Sigmoid colon (tissue), 6 donors: ENCODE measurements at regions not wholly inside any gene's neighbourhood (a gene's known extent, or its start where the extent isn't known, plus 50 kb on each side); places are given as distances from the start of the nearest gene placed in this dataset.

Experiments used
- DNase-seq: peaks from one replicate; pipeline ENCODE4 v3.0.0-alpha.2; 2019
- H3K27ac ChIP-seq, 4 donors: fragments of 200-600 bp; sonication (generic); one replicate each; pipeline ENCODE4 v1.5.1; 2016 to 2019; ENCODE audit warnings: mild to moderate bottlenecking in 1 of 4
- H3K27me3 ChIP-seq, 3 donors: fragments of 200-600 bp; sonication (generic); one replicate each; pipeline ENCODE4 v1.5.1; 2019; ENCODE audit warnings: mild to moderate bottlenecking in 1 of 3
- H3K36me3 ChIP-seq, 4 donors: fragments of 200-600 bp; sonication (generic); one replicate each; pipeline ENCODE4 v1.5.1; 2016 to 2019
- H3K4me1 ChIP-seq, 4 donors: fragments of 200-600 bp; sonication (generic); one replicate each; pipeline ENCODE4 v1.5.1; 2017 to 2019
- H3K4me3 ChIP-seq, 4 donors: fragments of 200-600 bp; sonication (generic); one replicate each; pipeline ENCODE4 v1.5.1; 2017 to 2019; ENCODE audit warnings: mild to moderate bottlenecking in 2 of 4, moderate library complexity in 1 of 4
- H3K9me3 ChIP-seq, 4 donors: fragments of 200-600 bp in 3 of 4; sonication (generic) in 3 of 4; one replicate each; pipeline versions ENCODE4 v1.5.1 to v1.6.1; 2013 to 2019
- EP300 ChIP-seq, 4 donors: sonication (generic); formaldehyde crosslinking; IDR thresholded peaks; one replicate each; pipeline ENCODE4 v1.6.1; 2017; ENCODE audit warnings: antibody characterized with exemption in 4 of 4
- POLR2A ChIP-seq, 2 donors: fragments of 450-650 bp; IDR thresholded peaks; one replicate each; pipeline ENCODE4 v1.6.1; 2016; ENCODE audit warnings: antibody characterized with exemption in 2 of 2, mild to moderate bottlenecking in 2 of 2, moderate library complexity in 2 of 2
- POLR2AphosphoS5 ChIP-seq, 4 donors: sonication (generic); formaldehyde crosslinking; IDR thresholded peaks; one replicate each; pipeline ENCODE4 v1.6.1; 2017; ENCODE audit warnings: antibody characterized with exemption in 4 of 4
- WGBS, 2 donors: extraction: QIAGEN DNeasy Blood & Tissue Kit; methylation state at CpG; one replicate each; pipeline ENCODE4 v1.1.7; 2013; 5-methylcytosine and 5-hydroxymethylcytosine counted together
- intact Hi-C: fragments of 100-400 bp; cut with DNase I; formaldehyde crosslinking; loops from one replicate; pipeline ENCODE4 v1.15.1; 2023
- TF ChIP-seq, protein P1 (sequence below), 4 experiments: fragments of 450-650 bp in 3 of 4; fragments of 200-600 bp in 1 of 4; IDR thresholded peaks; one replicate each; pipeline ENCODE4 v1.5.1; 2016 to 2019; ENCODE audit warnings: antibody characterized with exemption in 4 of 4, mild to moderate bottlenecking in 3 of 4, moderate library complexity in 2 of 4
- donor health status: healthy with polysubstance abuse.
- donor health status: healthy.

DNA sequence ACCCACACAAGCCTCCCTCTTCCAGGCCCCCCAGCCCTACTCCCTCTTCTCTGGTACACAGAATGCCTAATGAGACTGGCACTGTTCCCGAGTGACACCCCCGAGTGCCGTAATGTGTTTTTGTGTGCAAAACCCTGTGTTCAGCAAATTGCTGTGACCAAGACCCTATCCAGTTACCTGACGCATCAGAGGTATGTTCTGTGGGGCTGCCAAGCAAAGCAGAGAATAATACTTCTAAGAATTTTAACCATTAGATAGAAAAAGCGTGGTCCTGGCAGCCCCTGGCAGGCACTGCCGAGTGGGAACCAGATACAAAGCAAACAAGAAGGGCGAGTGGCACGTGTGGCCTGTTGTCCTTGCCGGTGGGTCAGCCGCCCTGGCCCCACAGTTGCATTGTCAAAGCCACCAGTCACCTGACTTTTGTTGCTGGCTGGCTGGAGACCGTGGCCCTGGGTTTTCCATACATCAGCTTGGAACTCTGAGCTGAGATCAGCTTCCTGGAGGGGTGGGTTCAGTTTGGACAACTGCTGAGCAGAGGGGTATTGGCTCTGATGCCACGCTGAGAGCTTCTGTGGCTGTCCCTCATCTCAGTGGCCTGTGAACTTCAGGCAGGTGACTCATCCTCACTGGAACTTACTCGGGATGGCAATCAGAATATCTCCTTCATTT lies 69.1 kb upstream of the BRD7 start:
- no peak for TF ChIP-seq EP300 (IDR thresholded peaks at IDR 0.05)
- TF ChIP-seq, protein P1, sequence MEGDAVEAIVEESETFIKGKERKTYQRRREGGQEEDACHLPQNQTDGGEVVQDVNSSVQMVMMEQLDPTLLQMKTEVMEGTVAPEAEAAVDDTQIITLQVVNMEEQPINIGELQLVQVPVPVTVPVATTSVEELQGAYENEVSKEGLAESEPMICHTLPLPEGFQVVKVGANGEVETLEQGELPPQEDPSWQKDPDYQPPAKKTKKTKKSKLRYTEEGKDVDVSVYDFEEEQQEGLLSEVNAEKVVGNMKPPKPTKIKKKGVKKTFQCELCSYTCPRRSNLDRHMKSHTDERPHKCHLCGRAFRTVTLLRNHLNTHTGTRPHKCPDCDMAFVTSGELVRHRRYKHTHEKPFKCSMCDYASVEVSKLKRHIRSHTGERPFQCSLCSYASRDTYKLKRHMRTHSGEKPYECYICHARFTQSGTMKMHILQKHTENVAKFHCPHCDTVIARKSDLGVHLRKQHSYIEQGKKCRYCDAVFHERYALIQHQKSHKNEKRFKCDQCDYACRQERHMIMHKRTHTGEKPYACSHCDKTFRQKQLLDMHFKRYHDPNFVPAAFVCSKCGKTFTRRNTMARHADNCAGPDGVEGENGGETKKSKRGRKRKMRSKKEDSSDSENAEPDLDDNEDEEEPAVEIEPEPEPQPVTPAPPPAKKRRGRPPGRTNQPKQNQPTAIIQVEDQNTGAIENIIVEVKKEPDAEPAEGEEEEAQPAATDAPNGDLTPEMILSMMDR (IDR thresholded peaks at IDR 0.05): no peak
- no peak for TF ChIP-seq POLR2A (IDR thresholded peaks at IDR 0.05)
- no peak for TF ChIP-seq POLR2AphosphoS5 (IDR thresholded peaks at IDR 0.05)
- DNase-seq: no peak
- intact Hi-C loops: no loop called here
- WGBS, 2 donors: 81 to 83% methylated on average over 13 of the region's 13 CpGs
- H3K9me3 ChIP-seq: peaks cover 0 to 23% (median 8%) of the 10 kb centered on the region in 4 donors
- H3K27ac ChIP-seq: no peak overlapping the region
- H3K36me3 ChIP-seq: no peaks in the 10 kb centered on the region
- no peak overlapping the region for H3K4me3 ChIP-seq
- no peaks in the 10 kb centered on the region for H3K4me1 ChIP-seq
- H3K27me3 ChIP-seq: no peaks in the 10 kb centered on the region

DNA sequence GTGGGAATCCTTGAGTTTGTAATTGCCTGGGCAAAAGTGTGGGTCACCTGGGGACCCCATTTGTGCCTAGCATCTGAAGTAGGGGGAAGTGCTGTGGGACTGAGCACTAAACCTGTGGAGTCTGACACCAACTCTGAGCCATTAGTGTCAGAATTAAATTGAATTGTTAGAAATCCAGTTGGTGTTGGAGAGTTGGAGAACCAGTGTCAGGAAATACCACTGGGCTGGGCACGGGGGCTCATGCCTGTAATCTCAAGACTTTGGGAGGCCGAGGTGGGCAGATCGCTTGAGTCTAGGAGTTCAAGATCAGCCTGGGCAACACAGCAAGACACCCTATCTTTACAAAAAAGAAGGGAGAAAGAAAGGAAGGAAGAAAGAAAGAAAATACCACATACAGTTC lies 67.5 kb upstream of the BRD7 start:
- Histone ChIP-seq H3K9me3 (peaks cover 0 to 11% (median 8%) of the 10 kb centered on the region in 4 donors), H3K4me1 (no peaks in the 10 kb centered on the region), H3K4me3 (no peak overlapping the region), H3K36me3 (no peaks in the 10 kb centered on the region), H3K27me3 (no peaks in the 10 kb centered on the region), H3K27ac (no peak overlapping the region)
- TF ChIP-seq POLR2A (IDR thresholded peaks at IDR 0.05): no peak
- no peak for TF ChIP-seq EP300 (IDR thresholded peaks at IDR 0.05)
- TF ChIP-seq POLR2AphosphoS5 (IDR thresholded peaks at IDR 0.05): no peak
- TF ChIP-seq, protein P1 (IDR thresholded peaks at IDR 0.05): no peak
- whole genome bisulfite sequencing, 2 donors: 89 to 91% methylated on average over 3 of the region's 3 CpGs
- no peak for DNase-seq
- intact Hi-C loops: no loop called here

DNA sequence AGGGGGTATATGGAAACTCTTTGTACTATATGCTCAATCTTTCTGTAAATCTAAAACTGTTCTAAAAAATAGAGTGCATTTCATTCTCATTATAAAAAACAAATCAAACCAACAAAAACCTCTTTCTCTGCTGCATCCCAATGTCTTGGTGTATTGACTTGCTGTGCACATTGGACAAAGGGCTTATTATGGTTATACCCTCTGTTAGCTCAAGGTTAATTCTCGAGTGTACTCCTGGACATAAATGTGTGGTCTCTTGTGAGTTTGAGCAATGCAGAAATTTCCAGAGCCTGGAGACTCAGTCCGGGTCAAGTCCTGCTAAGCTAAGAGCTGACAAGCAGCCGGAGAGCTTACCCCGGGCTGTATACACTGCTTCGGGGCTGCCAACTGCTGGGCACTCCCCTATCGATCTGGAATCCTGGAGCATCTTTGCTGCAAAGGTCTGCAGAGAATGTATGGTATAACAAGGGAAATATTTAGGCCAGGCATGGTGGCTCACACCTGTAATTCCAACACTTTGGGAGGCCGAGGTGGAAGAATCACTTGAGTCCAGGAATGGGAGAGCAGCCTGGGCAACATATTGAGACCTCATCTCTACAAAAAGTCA lies 66.2 kb upstream of the BRD7 start:
- Histone ChIP-seq H3K27me3 (no peaks in the 10 kb centered on the region), H3K4me3 (no peak overlapping the region), H3K36me3 (no peaks in the 10 kb centered on the region), H3K27ac (no peak overlapping the region), H3K4me1 (no peaks in the 10 kb centered on the region), H3K9me3 (peaks cover 0 to 8% (median 6%) of the 10 kb centered on the region in 4 donors)
- DNase-seq: no peak
- WGBS, 2 donors: 84 to 92% methylated on average over 7 of the region's 7 CpGs
- TF ChIP-seq EP300 (IDR thresholded peaks at IDR 0.05): no peak
- no peak for TF ChIP-seq POLR2A (IDR thresholded peaks at IDR 0.05)
- TF ChIP-seq, protein P1 (IDR thresholded peaks at IDR 0.05): no peak
- no peak for TF ChIP-seq POLR2AphosphoS5 (IDR thresholded peaks at IDR 0.05)
- intact Hi-C loops: no loop called here

DNA sequence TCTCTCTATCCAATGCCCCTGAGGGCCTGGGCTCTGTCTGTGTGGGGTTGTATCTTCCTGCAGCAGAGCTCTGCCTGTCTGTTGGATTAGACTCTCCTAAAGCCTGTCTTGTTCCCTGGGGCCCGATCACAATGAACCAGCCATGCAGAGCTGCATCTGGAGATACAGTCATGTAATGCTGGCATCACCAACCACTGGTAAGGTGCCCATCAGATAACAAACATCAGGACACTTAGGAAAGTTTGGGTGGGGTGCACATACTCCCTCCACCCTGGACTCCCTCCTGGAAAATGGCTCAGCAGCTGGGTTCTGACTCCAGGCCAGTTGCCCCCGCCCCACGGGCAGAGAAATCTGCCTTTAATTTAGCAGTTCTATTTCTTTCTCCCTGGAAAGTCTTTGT lies 61.3 kb upstream of the BRD7 start:
- Histone ChIP-seq H3K4me1 (no peaks in the 10 kb centered on the region), H3K4me3 (no peak overlapping the region), H3K27me3 (no peaks in the 10 kb centered on the region), H3K36me3 (no peaks in the 10 kb centered on the region), H3K27ac (no peak overlapping the region), H3K9me3 (no peaks in the 10 kb centered on the region)
- no peak for DNase-seq
- WGBS, 2 donors: 82 to 90% methylated on average over 3 of the region's 3 CpGs
- TF ChIP-seq POLR2A (IDR thresholded peaks at IDR 0.05) (no peak), POLR2AphosphoS5 (IDR thresholded peaks at IDR 0.05) (no peak), EP300 (IDR thresholded peaks at IDR 0.05) (no peak)
- TF ChIP-seq, protein P1 (IDR thresholded peaks at IDR 0.05): no peak
- intact Hi-C loops: no loop called here
